ENCODE measurements at regions not wholly inside any gene's neighbourhood (a gene's known extent, or its start where the extent isn't known, plus 50 kb on each side); places are given as distances from the start of the nearest gene placed in this dataset.

DNA sequence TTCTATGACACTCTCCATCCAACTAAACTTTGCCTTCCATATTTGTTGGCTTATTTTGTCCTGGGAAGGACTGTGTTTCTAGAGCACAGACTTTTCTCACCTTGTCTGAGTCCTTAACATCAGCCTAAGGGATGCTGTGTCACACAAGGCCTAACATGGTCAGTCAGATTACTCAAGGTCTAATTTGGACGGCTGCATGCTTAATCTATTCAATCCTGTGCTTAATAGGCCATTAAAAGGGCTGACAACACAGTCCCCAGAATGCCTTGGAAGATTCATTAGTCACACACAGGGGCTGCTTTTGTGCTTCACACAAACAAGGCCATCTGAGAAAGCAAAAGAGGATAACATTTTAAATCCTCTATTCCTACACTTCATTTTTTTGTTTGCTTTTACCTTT, 84.0 kb downstream of the DYNAP start:
- ChIA-PET POLR2A (no interaction called here), CTCF (interaction anchor here in 1 of 2 donors (0.7 to 0.9 kb wide), 2 partner anchors 15 to 18 kb away, joined by 3 to 4 read pairs; no protein-coding TSS in a partner anchor)
- no peaks in the 10 kb centered on the region for H3K36me3 Mint-ChIP-seq
- Histone ChIP-seq H3K4me3 (ENCODE audit: control insufficient read depth in 1 of 2, extremely low read depth in 1 of 2, low read length in 1 of 2) (no peak overlapping the region), H3K9me3 (no peaks in the 10 kb centered on the region), H3K27me3 (replicated peaks in 1 of 2; ENCODE audit: control insufficient read depth in 2 of 2, extremely low read depth in 1 of 2, insufficient read depth in 2 of 2, low read length in 1 of 2) (peaks cover 0 to 4% of the 10 kb centered on the region in 2 experiments), H3K27ac (ENCODE audit: low read length) (no peak overlapping the region), H3K36me3 (ENCODE audit: control insufficient read depth in 2 of 2, extremely low read depth in 1 of 2, insufficient read depth in 1 of 2, low read length in 1 of 2) (no peaks in the 10 kb centered on the region), H3K4me1 (ENCODE audit: control insufficient read depth in 1 of 2, extremely low read depth in 1 of 2, insufficient read depth in 2 of 2, low read length in 2 of 2) (no peaks in the 10 kb centered on the region)
- no peaks in the 10 kb centered on the region for H3K9me3 Mint-ChIP-seq
- no peak overlapping the region for H3K27ac Mint-ChIP-seq
- peaks cover 0 to 2% (median 0%) of the 10 kb centered on the region in 3 donors for H3K4me1 Mint-ChIP-seq
- DNase-seq = no peak
- ATAC-seq (replicated peaks in 1 of 4) = no peak
- H3K27me3 Mint-ChIP-seq = peaks cover 2 to 7% of the 10 kb centered on the region in 2 donors
- 64% methylated on average over 1 of the region's 1 CpG for WGBS (ENCODE audit: insufficient coverage)
- H3K4me3 Mint-ChIP-seq = no peak overlapping the region

GRCh38 chr18:54679318-54680149, 88.5 kb downstream of the DYNAP start:
- Histone ChIP-seq H3K4me3 (ENCODE audit: control insufficient read depth in 1 of 2, extremely low read depth in 1 of 2, low read length in 1 of 2) (no peak overlapping the region), H3K36me3 (ENCODE audit: control insufficient read depth in 2 of 2, extremely low read depth in 1 of 2, insufficient read depth in 1 of 2, low read length in 1 of 2) (no peaks in the 10 kb centered on the region), H3K27me3 (replicated peaks in 1 of 2; ENCODE audit: control insufficient read depth in 2 of 2, extremely low read depth in 1 of 2, insufficient read depth in 2 of 2, low read length in 1 of 2) (no peaks in the 10 kb centered on the region), H3K9me3 (no peaks in the 10 kb centered on the region), H3K27ac (ENCODE audit: low read length) (no peak overlapping the region), H3K4me1 (ENCODE audit: control insufficient read depth in 1 of 2, extremely low read depth in 1 of 2, insufficient read depth in 2 of 2, low read length in 2 of 2) (no peaks in the 10 kb centered on the region)
- H3K9me3 Mint-ChIP-seq = no peaks in the 10 kb centered on the region
- peaks cover under 1 to 6% of the 10 kb centered on the region in 2 donors for H3K27me3 Mint-ChIP-seq
- ChIA-PET CTCF (interaction anchor here (0.6 to 2.2 kb wide), 4 partner anchors 231 to 304 kb away, joined by 3 to 10 read pairs (median 3); no protein-coding TSS in a partner anchor), POLR2A (no interaction called here)
- peaks cover 0 to 2% (median 0%) of the 10 kb centered on the region in 3 donors for H3K4me1 Mint-ChIP-seq
- H3K36me3 Mint-ChIP-seq = no peaks in the 10 kb centered on the region
- peak in 2 of 35 experiments; percentile 2 to 55 for DNase-seq
- peak in 1 of 4 experiments; percentile 32 for ATAC-seq (replicated peaks in 1 of 4)
- H3K27ac Mint-ChIP-seq = no peak overlapping the region
- no peak overlapping the region for H3K4me3 Mint-ChIP-seq
- 100% methylated on average over 1 of the region's 4 CpGs for WGBS (ENCODE audit: insufficient coverage)

DNA sequence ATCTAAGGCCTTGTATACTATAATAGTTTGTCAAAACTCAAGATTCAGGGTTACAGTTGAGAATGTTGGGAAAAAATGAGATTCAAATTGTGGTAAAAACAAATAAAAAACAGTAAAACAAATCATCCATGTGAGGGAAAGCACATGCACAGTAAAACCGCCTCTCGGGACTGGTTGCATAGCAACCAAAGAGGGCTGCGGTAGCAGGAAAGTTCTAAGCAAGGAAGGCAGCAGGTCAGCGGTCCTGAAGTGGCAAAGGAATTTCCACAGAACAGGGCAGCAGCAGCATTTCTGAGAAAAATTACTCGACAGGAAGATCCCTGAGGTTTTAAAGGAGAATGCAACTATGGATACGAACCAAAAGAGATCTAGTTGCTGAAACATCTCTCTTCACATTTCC, 93.7 kb downstream of the DYNAP start:
- no peaks in the 10 kb centered on the region for H3K36me3 ChIP-seq (ENCODE audit: control insufficient read depth in 2 of 2, extremely low read depth in 1 of 2, insufficient read depth in 1 of 2, low read length in 1 of 2)
- no peak overlapping the region for H3K4me3 ChIP-seq (ENCODE audit: control insufficient read depth in 1 of 2, extremely low read depth in 1 of 2, low read length in 1 of 2)
- no peak overlapping the region for H3K27ac ChIP-seq (ENCODE audit: low read length)
- no peaks in the 10 kb centered on the region for H3K27me3 ChIP-seq (replicated peaks in 1 of 2; ENCODE audit: control insufficient read depth in 2 of 2, extremely low read depth in 1 of 2, insufficient read depth in 2 of 2, low read length in 1 of 2)
- WGBS (ENCODE audit: insufficient coverage) = 60% methylated on average over 4 of the region's 6 CpGs
- Mint-ChIP-seq H3K9me3 (no peaks in the 10 kb centered on the region), H3K4me3 (no peak overlapping the region), H3K4me1 (no peaks in the 10 kb centered on the region), H3K27ac (no peak overlapping the region), H3K27me3 (peaks cover 8 to 10% of the 10 kb centered on the region in 2 donors), H3K36me3 (no peaks in the 10 kb centered on the region)
- no peaks in the 10 kb centered on the region for H3K9me3 ChIP-seq
- no peaks in the 10 kb centered on the region for H3K4me1 ChIP-seq (ENCODE audit: control insufficient read depth in 1 of 2, extremely low read depth in 1 of 2, insufficient read depth in 2 of 2, low read length in 2 of 2)
- ChIA-PET CTCF (no interaction called here), POLR2A (no interaction called here)
- no peak for DNase-seq
- ATAC-seq (replicated peaks in 1 of 4) = no peak

GRCh38 chr18:54689319-54689718, 98.3 kb downstream of the DYNAP start:
- DNase-seq = no peak
- Histone ChIP-seq H3K4me3 (ENCODE audit: control insufficient read depth in 1 of 2, extremely low read depth in 1 of 2, low read length in 1 of 2) (no peak overlapping the region), H3K27ac (ENCODE audit: low read length) (no peak overlapping the region), H3K36me3 (ENCODE audit: control insufficient read depth in 2 of 2, extremely low read depth in 1 of 2, insufficient read depth in 1 of 2, low read length in 1 of 2) (no peaks in the 10 kb centered on the region), H3K9me3 (no peaks in the 10 kb centered on the region), H3K27me3 (replicated peaks in 1 of 2; ENCODE audit: control insufficient read depth in 2 of 2, extremely low read depth in 1 of 2, insufficient read depth in 2 of 2, low read length in 1 of 2) (no peaks in the 10 kb centered on the region), H3K4me1 (ENCODE audit: control insufficient read depth in 1 of 2, extremely low read depth in 1 of 2, insufficient read depth in 2 of 2, low read length in 2 of 2) (no peaks in the 10 kb centered on the region)
- WGBS (ENCODE audit: insufficient coverage) = 100% methylated on average over 1 of the region's 2 CpGs
- H3K4me1 Mint-ChIP-seq = no peaks in the 10 kb centered on the region
- CTCF ChIA-PET = no interaction called here
- no peak overlapping the region for H3K4me3 Mint-ChIP-seq
- no peaks in the 10 kb centered on the region for H3K9me3 Mint-ChIP-seq
- H3K36me3 Mint-ChIP-seq = no peaks in the 10 kb centered on the region
- POLR2A ChIA-PET = no interaction called here
- peaks cover 4 to 10% of the 10 kb centered on the region in 2 donors for H3K27me3 Mint-ChIP-seq
- ATAC-seq (replicated peaks in 1 of 4) = no peak
- no peak overlapping the region for H3K27ac Mint-ChIP-seq

GRCh38 chr18:54690198-54690597, 99.2 kb downstream of the DYNAP start:
- H3K36me3 ChIP-seq (ENCODE audit: control insufficient read depth in 2 of 2, extremely low read depth in 1 of 2, insufficient read depth in 1 of 2, low read length in 1 of 2) = no peaks in the 10 kb centered on the region
- ATAC-seq (replicated peaks in 1 of 4) (no peak), DNase-seq (no peak)
- H3K4me3 ChIP-seq (ENCODE audit: control insufficient read depth in 1 of 2, extremely low read depth in 1 of 2, low read length in 1 of 2) = no peak overlapping the region
- WGBS (ENCODE audit: insufficient coverage) = no CpG with 5 or more reads among the region's 5 CpGs
- POLR2A ChIA-PET = no interaction called here
- peaks cover 4 to 5% of the 10 kb centered on the region in 2 donors for H3K27me3 Mint-ChIP-seq
- H3K4me1 ChIP-seq (ENCODE audit: control insufficient read depth in 1 of 2, extremely low read depth in 1 of 2, insufficient read depth in 2 of 2, low read length in 2 of 2) = no peaks in the 10 kb centered on the region
- no peaks in the 10 kb centered on the region for H3K27me3 ChIP-seq (replicated peaks in 1 of 2; ENCODE audit: control insufficient read depth in 2 of 2, extremely low read depth in 1 of 2, insufficient read depth in 2 of 2, low read length in 1 of 2)
- H3K9me3 ChIP-seq = no peaks in the 10 kb centered on the region
- CTCF ChIA-PET = no interaction called here
- H3K4me1 Mint-ChIP-seq = no peaks in the 10 kb centered on the region
- H3K4me3 Mint-ChIP-seq = no peak overlapping the region
- H3K27ac ChIP-seq (ENCODE audit: low read length) = no peak overlapping the region
- no peak overlapping the region for H3K27ac Mint-ChIP-seq
- no peaks in the 10 kb centered on the region for H3K36me3 Mint-ChIP-seq
- H3K9me3 Mint-ChIP-seq = peaks cover 0 to 3% (median 0%) of the 10 kb centered on the region in 3 donors

- Mint-ChIP-seq H3K9me3 (peaks cover 0 to 3% (median 0%) of the 10 kb centered on the region in 3 donors), H3K36me3 (no peaks in the 10 kb centered on the region), H3K27ac (no peak overlapping the region), H3K4me3 (no peak overlapping the region), H3K4me1 (no peaks in the 10 kb centered on the region), H3K27me3 (peaks cover 4 to 11% of the 10 kb centered on the region in 2 donors)
- Histone ChIP-seq H3K4me1 (ENCODE audit: control insufficient read depth in 1 of 2, extremely low read depth in 1 of 2, insufficient read depth in 2 of 2, low read length in 2 of 2) (no peaks in the 10 kb centered on the region), H3K9me3 (no peaks in the 10 kb centered on the region), H3K27ac (ENCODE audit: low read length) (no peak overlapping the region), H3K27me3 (replicated peaks in 1 of 2; ENCODE audit: control insufficient read depth in 2 of 2, extremely low read depth in 1 of 2, insufficient read depth in 2 of 2, low read length in 1 of 2) (no peaks in the 10 kb centered on the region), H3K36me3 (ENCODE audit: control insufficient read depth in 2 of 2, extremely low read depth in 1 of 2, insufficient read depth in 1 of 2, low read length in 1 of 2) (no peaks in the 10 kb centered on the region), H3K4me3 (ENCODE audit: control insufficient read depth in 1 of 2, extremely low read depth in 1 of 2, low read length in 1 of 2) (no peak overlapping the region)
- no CpG with 5 or more reads among the region's 1 CpG for WGBS (ENCODE audit: insufficient coverage)
- ATAC-seq (replicated peaks in 1 of 4) (no peak), DNase-seq (no peak)
- ChIA-PET POLR2A (no interaction called here), CTCF (interaction anchor here in 1 of 2 donors (1.0 kb wide), 1 partner anchor 22 kb away, joined by 3 read pairs; no protein-coding TSS in a partner anchor)
Observed at GRCh38 chr18:54692463-54692862, 101.4 kb downstream of the DYNAP start.

Data from T-cell (primary cell).